K562 (cell line): ENCODE measurements at regions not wholly inside any gene's neighbourhood (a gene's known extent, or its start where the extent isn't known, plus 50 kb on each side); places are given as distances from the start of the nearest gene placed in this dataset.

Source experiments
- ATAC-seq: fragments of 200-7000 bp; cut with Tn5 transposase; 3 replicates; pipeline ENCODE4 v1.9.1; 2020; ENCODE audit warnings: moderate library complexity
- BruUV-seq: library from RNA; stranded (reverse); fragments of 400-500 nt; replicated peaks from 2 replicates; lab custom pipeline; 2021; lab: Mats Ljungman, UMichigan
- CTCF ChIA-PET: fragments of 300-600 bp; formaldehyde crosslinking; extraction: SDS; loops from one replicate; lab custom pipeline; 2021; ENCODE audit warnings: low intra/inter-chr PET ratio; lab: Yijun Ruan, JAX
- POLR2A ChIA-PET: fragments of 300-600, 350-650 bp; sonication (Branson Sonifier 250); formaldehyde crosslinking; extraction: SDS; loops from one replicate; lab custom pipeline; 2021; ENCODE audit warnings: antibody characterized with exemption, inconsistent platforms; lab: Yijun Ruan, JAX
- DNase-seq, 4 experiments: peaks; one replicate each; pipeline versions ENCODE4 v3.0.0 to v3.0.0-alpha.2; 2011 to 2018; ENCODE audit warnings: low spot score in 3 of 4, mixed read lengths in 3 of 4; ENCODE audit errors: extremely low read depth in 1 of 4
- FAIRE-seq: peaks from 2 replicates; lab custom pipeline; 2011; peaks lifted over from hg19 to GRCh38; lab: Jason Lieb, UNC
- H2AFZ ChIP-seq: 2 replicates; pipeline ENCODE4 v1.6.0; 2011; ENCODE audit warnings: low read depth, low read length, control low read depth, inconsistent platforms
- H3K27ac ChIP-seq: fragments of 200-600 bp; 3 replicates; pipeline ENCODE4 v1.8.0; 2011; ENCODE audit warnings: low read depth, mild to moderate bottlenecking, control low read depth, inconsistent platforms, low read length, moderate library complexity, mixed read lengths; ENCODE audit errors: extremely low read depth
- H3K27me3 ChIP-seq, 2 experiments: fragments of 300-600 bp in 1 of 2; 2 replicates in 1 of 2; 3 replicates in 1 of 2; pipeline versions ENCODE4 v1.6.0 to v1.8.0; 2011; ENCODE audit warnings: inconsistent platforms in 2 of 2, low read length in 2 of 2, mild to moderate bottlenecking in 1 of 2, mixed read lengths in 1 of 2, moderate library complexity in 1 of 2; ENCODE audit not compliant: control insufficient read depth in 2 of 2, insufficient read depth in 2 of 2
- H3K36me3 ChIP-seq: fragments of 300-600 bp; 3 replicates; pipeline ENCODE4 v1.8.0; 2011; ENCODE audit warnings: mild to moderate bottlenecking, low read length, inconsistent platforms; ENCODE audit not compliant: control insufficient read depth, insufficient read depth
- H3K4me1 ChIP-seq, 2 experiments: fragments of 200-600 bp in 1 of 2; replicated peaks in 1 of 2; 2 replicates in 1 of 2; 3 replicates in 1 of 2; pipeline versions ENCODE4 v1.5.1 to v1.8.0; 2011; ENCODE audit warnings: inconsistent platforms in 2 of 2, low read length in 2 of 2, mild to moderate bottlenecking in 1 of 2, mixed read lengths in 1 of 2, moderate library complexity in 1 of 2; ENCODE audit not compliant: control insufficient read depth in 2 of 2, insufficient read depth in 2 of 2
- H3K4me2 ChIP-seq: 2 replicates; pipeline ENCODE4 v1.6.1; 2011; ENCODE audit warnings: low read length, control low read depth, inconsistent platforms, mixed read lengths; ENCODE audit not compliant: insufficient read depth
- H3K4me3 ChIP-seq: fragments of 200-600 bp; sonication (generic), shearing (Covaris generic); 2 replicates; pipeline ENCODE4 v1.5.1; 2016; ENCODE audit warnings: control low read depth, inconsistent platforms
- H3K79me2 ChIP-seq: fragments of 200-600 bp; 3 replicates; pipeline ENCODE4 v1.8.0; 2011; ENCODE audit warnings: low read length, inconsistent platforms; ENCODE audit not compliant: control insufficient read depth, insufficient read depth
- H3K9ac ChIP-seq, 2 experiments: 2 replicates each; pipeline versions ENCODE4 v1.6.0 to v1.6.1; 2011; ENCODE audit warnings: low read depth in 2 of 2, low read length in 2 of 2, control low read depth in 1 of 2, inconsistent platforms in 1 of 2, mild to moderate bottlenecking in 1 of 2, mixed read lengths in 1 of 2; ENCODE audit not compliant: insufficient read depth in 1 of 2
- H3K9me1 ChIP-seq: one replicate; pipeline ENCODE4 v1.6.0; 2011; ENCODE audit warnings: inconsistent platforms, mild to moderate bottlenecking, low read length, moderate library complexity; ENCODE audit not compliant: control insufficient read depth, insufficient read depth
- H3K9me3 ChIP-seq: replicated peaks from 2 replicates; pipeline ENCODE4 v1.5.1; 2011; ENCODE audit warnings: low read depth, low read length, inconsistent platforms; ENCODE audit not compliant: control insufficient read depth, insufficient read depth
- H4K20me1 ChIP-seq: replicated peaks from 2 replicates; pipeline ENCODE4 v1.6.1; 2011; ENCODE audit warnings: low read length, inconsistent platforms, mixed read lengths; ENCODE audit not compliant: control insufficient read depth, insufficient read depth
- DACH1 ChIP-seq: fragments of 450-650 bp; IDR thresholded peaks from 2 replicates; pipeline ENCODE4 v1.6.1; 2018; ENCODE audit not compliant: partially characterized antibody
- MAFG ChIP-seq: fragments of 450-650 bp; conservative IDR thresholded peaks from 2 replicates; pipeline ENCODE4 v1.6.1; 2016; ENCODE audit warnings: missing genetic modification characterization, missing compliant biosample characterization
- NELFE ChIP-seq: IDR thresholded peaks from 2 replicates; pipeline ENCODE4 v1.6.1; 2011; ENCODE audit warnings: mild to moderate bottlenecking; ENCODE audit not compliant: insufficient read depth, insufficient read length
- SPI1 ChIP-seq: IDR thresholded peaks from 2 replicates; pipeline ENCODE4 v1.6.1; 2011; ENCODE audit warnings: low read depth, low read length, control low read depth, borderline replicate concordance
- TAF7 ChIP-seq: fragments of 450-650 bp; IDR thresholded peaks from 2 replicates; pipeline ENCODE4 v1.6.1; 2016; ENCODE audit warnings: missing genetic modification characterization, missing compliant biosample characterization
- TEAD4 ChIP-seq, 2 experiments: sonication (generic) in 1 of 2; formaldehyde crosslinking in 1 of 2; IDR thresholded peaks; 2 replicates each; pipeline versions ENCODE4 v1.6.1 to v1.8.0; 2012 to 2022; ENCODE audit warnings: borderline replicate concordance in 1 of 2, inconsistent platforms in 1 of 2, low read length in 1 of 2, mild to moderate bottlenecking in 1 of 2, missing genetic modification reagents in 1 of 2
- ZNF263 ChIP-seq: sonication (generic); formaldehyde crosslinking; IDR thresholded peaks from 2 replicates; pipeline ENCODE4 v1.8.0; 2022; ENCODE audit warnings: mild to moderate bottlenecking, missing genetic modification reagents, borderline replicate concordance
- WGBS: fragments of 100-300 bp; shearing (Covaris generic); methylation state at CpG from one replicate; pipeline ENCODE4 v1.1.6; 2016; ENCODE audit warnings: low coverage, mixed read lengths; ENCODE audit not compliant: insufficient coverage; ENCODE audit errors: missing lambda C conversion rate; 5-methylcytosine and 5-hydroxymethylcytosine counted together
- in situ Hi-C: fragments of 300-500 bp; cut with MboI; formaldehyde crosslinking; loops from 4 replicates; pipeline ENCODE4 v1.15.0; 2018; ENCODE audit warnings: inconsistent platforms, mixed read lengths
- intact Hi-C: fragments of 100-400 bp; cut with micrococcal nuclease; formaldehyde crosslinking; loops from 2 replicates; pipeline ENCODE4 v1.14.2; 2022
- TF ChIP-seq, protein P1 (sequence below), 2 experiments: fragments of 450-650 bp; IDR thresholded peaks; 2 replicates each; pipeline ENCODE4 v1.6.1; 2016; ENCODE audit warnings: mild to moderate bottlenecking in 2 of 2, borderline replicate concordance in 1 of 2, low read depth in 1 of 2, moderate library complexity in 1 of 2
- TF ChIP-seq, protein P2 (sequence below): fragments of 450-650 bp; formaldehyde crosslinking; IDR thresholded peaks from 2 replicates; pipeline ENCODE4 v1.4.0; 2020; ENCODE audit warnings: mild to moderate bottlenecking, mixed read lengths
- TF ChIP-seq, protein P3 (sequence below): fragments of 450-650 bp; conservative IDR thresholded peaks from 2 replicates; pipeline ENCODE4 v1.6.1; 2016; ENCODE audit warnings: missing genetic modification characterization, low read depth, mild to moderate bottlenecking, control low read depth, missing compliant biosample characterization

DNA sequence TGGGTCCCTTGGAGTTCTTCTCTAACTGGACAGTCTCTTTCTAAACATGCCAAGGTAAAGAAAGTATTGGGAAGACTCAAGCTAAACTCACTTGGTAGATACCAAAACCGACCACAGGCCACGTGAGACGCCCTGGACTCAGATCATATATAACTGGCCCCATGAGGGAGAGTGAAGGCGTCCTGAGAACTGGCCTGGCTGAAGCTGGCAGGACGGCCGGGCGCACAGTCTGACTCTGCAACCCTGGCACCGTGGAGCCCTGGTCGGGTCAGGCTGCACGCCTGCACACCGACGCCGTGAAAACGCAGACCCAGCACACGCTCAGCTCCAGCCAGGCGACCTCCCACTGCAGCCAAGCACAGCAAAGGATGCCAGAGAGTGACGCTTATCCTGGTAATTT, 122.5 kb upstream of the SPACA7 start:
- no peak for FAIRE-seq
- intact Hi-C loops (no loop called here), in situ Hi-C loops (no loop called here)
- ChIA-PET POLR2A (interaction anchor here (0.7 kb wide), 1 partner anchor 26 kb away, joined by 4 read pairs; no protein-coding TSS in a partner anchor), CTCF (no interaction called here)
- Histone ChIP-seq H4K20me1 (no peaks in the 10 kb centered on the region), H3K4me1 (no peaks in the 10 kb centered on the region), H3K9ac (no peak overlapping the region), H3K27me3 (peaks cover 3 to 65% of the 10 kb centered on the region in 2 experiments; a peak in 3 of 5 replicates), H3K9me1 (no peaks in the 10 kb centered on the region), H3K4me2 (no peak overlapping the region), H3K79me2 (no peaks in the 10 kb centered on the region), H3K9me3 (no peaks in the 10 kb centered on the region), H3K27ac (no peak overlapping the region), H2AFZ (no peak overlapping the region), H3K4me3 (no peak overlapping the region), H3K36me3 (no peaks in the 10 kb centered on the region)
- no peak for DNase-seq
- no peak for ATAC-seq
- no TSS peak for BruUV-seq
- TF ChIP-seq TAF7 (tag) = no peak
- no peak for TF ChIP-seq SPI1
- TF ChIP-seq, protein P1, sequence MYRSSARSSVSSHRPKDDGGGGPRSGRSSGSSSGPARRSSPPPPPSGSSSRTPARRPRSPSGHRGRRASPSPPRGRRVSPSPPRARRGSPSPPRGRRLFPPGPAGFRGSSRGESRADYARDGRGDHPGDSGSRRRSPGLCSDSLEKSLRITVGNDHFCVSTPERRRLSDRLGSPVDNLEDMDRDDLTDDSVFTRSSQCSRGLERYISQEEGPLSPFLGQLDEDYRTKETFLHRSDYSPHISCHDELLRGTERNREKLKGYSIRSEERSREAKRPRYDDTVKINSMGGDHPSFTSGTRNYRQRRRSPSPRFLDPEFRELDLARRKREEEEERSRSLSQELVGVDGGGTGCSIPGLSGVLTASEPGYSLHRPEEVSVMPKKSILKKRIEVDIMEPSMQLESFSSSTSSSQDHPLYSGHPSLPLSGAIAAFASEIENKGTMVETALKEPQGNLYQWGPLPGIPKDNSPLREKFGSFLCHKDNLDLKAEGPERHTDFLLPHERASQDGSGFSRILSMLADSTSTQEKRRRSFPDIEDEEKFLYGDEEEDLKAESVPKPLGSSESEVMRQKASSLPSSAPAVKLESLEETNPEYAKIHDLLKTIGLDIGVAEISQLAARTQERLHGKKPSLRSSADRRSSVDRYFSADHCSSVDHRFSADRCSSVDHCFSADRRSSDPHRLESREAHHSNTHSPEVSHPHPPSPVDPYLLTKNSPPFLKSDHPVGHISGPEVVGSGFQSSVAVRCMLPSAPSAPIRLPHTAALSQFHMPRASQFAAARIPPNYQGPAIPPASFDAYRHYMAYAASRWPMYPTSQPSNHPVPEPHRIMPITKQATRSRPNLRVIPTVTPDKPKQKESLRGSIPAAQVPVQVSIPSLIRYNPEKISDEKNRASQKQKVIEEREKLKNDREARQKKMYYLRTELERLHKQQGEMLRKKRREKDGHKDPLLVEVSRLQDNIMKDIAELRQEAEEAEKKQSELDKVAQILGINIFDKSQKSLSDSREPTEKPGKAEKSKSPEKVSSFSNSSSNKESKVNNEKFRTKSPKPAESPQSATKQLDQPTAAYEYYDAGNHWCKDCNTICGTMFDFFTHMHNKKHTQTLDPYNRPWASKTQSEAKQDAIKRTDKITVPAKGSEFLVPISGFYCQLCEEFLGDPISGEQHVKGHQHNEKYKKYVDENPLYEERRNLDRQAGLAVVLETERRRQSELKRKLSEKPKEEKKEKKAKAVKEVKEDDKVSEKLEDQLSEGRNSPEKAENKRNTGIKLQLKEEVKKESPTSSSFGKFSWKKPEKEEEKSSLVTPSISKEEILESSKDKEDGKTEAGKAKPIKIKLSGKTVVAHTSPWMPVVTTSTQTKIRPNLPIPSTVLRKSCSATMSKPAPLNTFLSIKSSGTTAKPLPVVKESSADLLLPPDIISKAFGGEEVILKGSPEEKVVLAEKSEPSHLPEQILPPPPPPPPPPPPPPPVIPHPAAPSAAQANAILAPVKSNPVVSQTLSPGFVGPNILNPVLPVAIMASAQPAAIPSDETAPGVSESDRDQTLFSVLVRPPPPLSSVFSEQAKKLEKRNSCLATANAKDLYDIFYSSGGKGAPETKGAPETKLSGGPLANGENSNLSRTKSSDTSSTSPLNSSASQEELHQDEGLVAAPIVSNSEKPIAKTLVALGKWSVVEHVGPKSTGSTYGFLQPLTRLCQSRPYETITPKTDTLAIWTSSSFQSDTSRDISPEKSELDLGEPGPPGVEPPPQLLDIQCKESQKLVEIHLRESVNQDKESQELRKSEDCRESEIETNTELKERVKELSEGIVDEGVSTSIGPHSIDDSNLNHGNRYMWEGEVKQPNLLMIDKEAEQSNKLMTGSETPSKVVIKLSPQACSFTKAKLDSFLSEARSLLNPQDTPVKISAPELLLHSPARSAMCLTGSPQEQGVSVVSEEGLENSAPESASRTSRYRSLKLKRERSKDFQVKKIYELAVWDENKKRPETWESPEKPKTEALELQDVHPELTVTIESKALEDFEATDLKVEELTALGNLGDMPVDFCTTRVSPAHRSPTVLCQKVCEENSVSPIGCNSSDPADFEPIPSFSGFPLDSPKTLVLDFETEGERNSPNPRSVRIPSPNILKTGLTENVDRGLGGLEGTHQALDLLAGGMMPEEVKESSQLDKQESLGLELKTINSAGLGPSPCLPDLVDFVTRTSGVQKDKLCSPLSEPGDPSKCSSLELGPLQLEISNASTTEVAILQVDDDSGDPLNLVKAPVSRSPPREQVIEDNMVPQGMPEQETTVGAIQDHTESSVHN (IDR thresholded peaks at IDR 0.05; ENCODE audit: borderline replicate concordance in 1 of 2, low read depth in 1 of 2) = no peak
- no peak for TF ChIP-seq ZNF263 (CRISPR knock-in tag)
- no peak for TF ChIP-seq TEAD4 (IDR thresholded peaks at IDR 0.05; ENCODE audit: low read length)
- no peak for TF ChIP-seq TEAD4 (CRISPR knock-in tag; IDR thresholded peaks at IDR 0.05; ENCODE audit: borderline replicate concordance)
- TF ChIP-seq, protein P2, sequence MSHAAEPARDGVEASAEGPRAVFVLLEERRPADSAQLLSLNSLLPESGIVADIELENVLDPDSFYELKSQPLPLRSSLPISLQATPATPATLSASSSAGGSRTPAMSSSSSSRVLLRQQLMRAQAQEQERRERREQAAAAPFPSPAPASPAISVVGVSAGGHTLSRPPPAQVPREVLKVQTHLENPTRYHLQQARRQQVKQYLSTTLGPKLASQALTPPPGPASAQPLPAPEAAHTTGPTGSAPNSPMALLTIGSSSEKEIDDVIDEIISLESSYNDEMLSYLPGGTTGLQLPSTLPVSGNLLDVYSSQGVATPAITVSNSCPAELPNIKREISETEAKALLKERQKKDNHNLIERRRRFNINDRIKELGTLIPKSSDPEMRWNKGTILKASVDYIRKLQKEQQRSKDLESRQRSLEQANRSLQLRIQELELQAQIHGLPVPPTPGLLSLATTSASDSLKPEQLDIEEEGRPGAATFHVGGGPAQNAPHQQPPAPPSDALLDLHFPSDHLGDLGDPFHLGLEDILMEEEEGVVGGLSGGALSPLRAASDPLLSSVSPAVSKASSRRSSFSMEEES (CRISPR knock-in tag) = no peak
- TF ChIP-seq MAFG = no peak
- no peak for TF ChIP-seq DACH1
- TF ChIP-seq NELFE = no peak
- TF ChIP-seq, protein P3, sequence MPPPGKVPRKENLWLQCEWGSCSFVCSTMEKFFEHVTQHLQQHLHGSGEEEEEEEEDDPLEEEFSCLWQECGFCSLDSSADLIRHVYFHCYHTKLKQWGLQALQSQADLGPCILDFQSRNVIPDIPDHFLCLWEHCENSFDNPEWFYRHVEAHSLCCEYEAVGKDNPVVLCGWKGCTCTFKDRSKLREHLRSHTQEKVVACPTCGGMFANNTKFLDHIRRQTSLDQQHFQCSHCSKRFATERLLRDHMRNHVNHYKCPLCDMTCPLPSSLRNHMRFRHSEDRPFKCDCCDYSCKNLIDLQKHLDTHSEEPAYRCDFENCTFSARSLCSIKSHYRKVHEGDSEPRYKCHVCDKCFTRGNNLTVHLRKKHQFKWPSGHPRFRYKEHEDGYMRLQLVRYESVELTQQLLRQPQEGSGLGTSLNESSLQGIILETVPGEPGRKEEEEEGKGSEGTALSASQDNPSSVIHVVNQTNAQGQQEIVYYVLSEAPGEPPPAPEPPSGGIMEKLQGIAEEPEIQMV = no peak
- WGBS = 0% methylated on average over 13 of the region's 17 CpGs
